ENCODE measurements at regions not wholly inside any gene's neighbourhood (a gene's known extent, or its start where the extent isn't known, plus 50 kb on each side); places are given as distances from the start of the nearest gene placed in this dataset.

DNA sequence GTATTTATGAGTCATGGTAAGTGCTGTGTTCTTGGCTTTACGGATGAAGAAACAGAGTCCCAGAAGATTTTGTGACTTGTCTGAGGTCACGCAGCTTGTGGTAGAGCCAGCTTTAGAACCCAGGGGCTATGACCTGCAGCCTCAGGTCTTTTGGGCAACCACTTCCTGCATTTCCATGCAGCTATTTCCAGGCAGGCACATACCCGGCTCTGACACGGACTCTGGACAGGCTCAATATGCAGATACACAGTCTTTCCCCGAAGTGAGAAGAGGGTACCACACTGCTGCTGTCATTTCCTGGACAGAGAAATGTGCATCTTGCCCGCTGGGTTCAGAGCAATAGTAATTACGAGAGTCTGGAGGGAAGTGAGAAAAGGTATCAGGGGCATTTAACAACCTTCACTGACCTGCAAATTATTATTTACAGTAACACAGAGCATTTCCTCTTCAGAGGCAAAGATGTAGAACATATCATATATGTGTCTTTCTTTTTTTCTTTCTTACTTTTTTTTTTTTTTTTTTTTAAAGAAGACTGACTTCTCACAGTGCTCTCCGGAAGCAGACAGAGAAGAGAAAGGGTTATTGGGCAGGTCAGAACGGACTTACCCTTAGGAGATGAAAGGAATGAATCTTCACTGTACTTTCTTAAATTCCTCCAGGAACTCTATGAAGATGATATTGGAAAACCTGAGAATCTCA lies 185.1 kb downstream of the CLIC5 start:
- no peak for DNase-seq

GRCh38 chr6:45829873-45830272 lies 185.8 kb downstream of the CLIC5 start:
- DNase-seq = no peak

- no peak for DNase-seq
These were observed 187.6 kb downstream of the CLIC5 start for GRCh38 chr6:45827952-45828530.

GRCh38 chr6:45822873-45823272 lies 192.8 kb downstream of the CLIC5 start:
- no peak for DNase-seq

- no peak for DNase-seq
These were observed 193.3 kb downstream of the CLIC5 start for GRCh38 chr6:45822246-45822812.

GRCh38 chr6:45818655-45819054 lies 197.0 kb downstream of the CLIC5 start:
- DNase-seq = no peak

DNA sequence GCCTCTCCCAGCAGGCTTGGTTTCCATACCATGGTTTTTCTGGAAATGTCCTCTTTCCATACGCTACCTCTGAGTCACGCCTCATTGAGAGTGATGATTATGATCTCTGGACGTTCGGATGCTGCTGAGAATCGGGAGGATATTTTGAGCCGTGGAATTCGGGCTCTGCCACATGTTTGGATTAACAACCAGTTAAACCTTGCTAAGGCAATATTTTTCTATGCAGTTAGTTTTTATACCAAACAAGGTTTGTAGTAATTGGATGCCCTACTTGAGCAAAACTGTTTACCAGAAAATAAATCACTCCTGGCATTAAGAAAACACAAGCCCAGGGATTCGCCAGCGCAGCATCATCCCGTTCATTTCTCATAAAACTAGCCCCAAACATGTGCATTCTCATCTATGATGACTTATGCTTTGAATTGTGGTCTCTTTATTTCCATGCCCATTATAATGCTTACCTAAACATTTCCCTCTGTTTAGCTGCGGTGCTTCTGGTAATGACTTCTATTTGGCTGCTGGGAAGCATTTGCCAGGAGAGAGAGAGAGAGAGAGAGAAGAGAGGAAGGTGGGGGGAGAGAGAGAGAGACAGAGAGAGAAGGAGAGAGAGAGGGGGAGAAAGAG lies 198.9 kb downstream of the CLIC5 start:
- DNase-seq = no peak

GRCh38 chr6:45815466-45816125 lies 200.1 kb downstream of the CLIC5 start:
- no peak for DNase-seq

GRCh38 chr6:45814772-45815171 lies 200.9 kb downstream of the CLIC5 start:
- DNase-seq = no peak

- no peak for DNase-seq
These were observed 201.7 kb downstream of the CLIC5 start for GRCh38 chr6:45813943-45814342.

DNA sequence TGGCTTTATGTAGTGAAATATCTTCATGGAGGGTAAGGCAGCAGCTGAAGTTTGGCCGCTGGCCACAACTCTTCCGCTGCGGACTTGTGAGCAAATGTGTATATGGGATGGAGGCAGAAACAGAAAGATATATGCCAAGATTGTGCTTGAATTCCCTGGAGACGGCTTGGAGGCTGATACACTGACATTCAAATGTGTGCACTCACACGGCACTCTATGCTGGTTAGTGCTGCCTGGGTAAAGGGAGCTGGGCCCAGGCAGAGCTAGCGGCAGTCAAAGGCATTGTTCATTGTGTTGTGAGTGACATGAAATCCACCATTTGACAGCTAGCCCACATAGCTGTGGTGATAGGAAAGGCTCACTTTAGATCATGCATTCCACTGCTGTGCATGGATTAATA lies 202.7 kb downstream of the CLIC5 start:
- DNase-seq = no peak

DNA sequence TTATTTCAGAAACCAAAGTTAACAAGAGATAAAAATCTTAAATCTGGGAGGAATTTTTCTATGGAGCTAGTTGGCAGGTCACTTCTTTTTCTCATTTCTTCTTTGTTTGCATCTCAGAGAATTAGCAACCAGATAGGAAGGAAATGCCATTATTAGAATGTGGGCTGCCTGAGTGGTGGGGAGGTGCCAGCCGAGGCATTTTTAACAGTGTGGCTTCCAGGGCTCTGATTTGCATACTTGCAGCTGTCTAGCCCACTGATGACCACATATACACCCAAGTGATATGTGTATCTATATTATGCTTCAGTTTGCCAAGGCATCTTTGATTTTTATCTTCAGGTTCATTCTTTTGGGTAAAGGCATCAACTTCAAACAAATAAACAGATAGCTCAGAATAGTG lies 206.7 kb downstream of the CLIC5 start:
- no peak for DNase-seq

DNA sequence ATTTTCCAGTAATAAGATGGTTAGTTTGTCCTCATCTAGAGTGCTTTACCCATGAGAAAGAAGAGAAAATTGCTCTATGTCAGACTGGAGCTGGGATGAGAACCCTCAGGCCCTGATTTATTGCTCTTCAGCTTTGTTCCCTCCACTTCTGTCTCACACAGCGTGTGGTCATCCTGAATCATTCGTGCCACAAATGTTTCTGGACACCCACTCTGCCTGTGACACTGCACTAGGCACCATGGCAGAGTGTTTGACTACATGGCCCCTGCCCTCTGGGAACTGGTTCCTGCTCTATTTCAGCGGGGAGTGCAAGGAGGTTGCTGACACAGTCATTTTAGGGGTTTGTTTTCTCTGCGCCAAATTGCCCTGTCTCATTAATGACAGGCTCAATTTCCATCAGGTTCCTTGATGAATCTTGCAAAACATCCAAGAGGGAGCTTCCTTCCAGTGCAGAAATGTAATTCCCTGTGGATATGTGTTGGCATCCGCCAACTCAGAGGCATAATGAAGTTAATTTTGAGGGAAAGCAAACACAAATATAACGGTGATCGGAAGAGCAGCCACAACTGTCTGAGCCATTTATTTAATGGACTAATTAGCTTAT lies 207.5 kb downstream of the CLIC5 start:
- DNase-seq = no peak

DNA sequence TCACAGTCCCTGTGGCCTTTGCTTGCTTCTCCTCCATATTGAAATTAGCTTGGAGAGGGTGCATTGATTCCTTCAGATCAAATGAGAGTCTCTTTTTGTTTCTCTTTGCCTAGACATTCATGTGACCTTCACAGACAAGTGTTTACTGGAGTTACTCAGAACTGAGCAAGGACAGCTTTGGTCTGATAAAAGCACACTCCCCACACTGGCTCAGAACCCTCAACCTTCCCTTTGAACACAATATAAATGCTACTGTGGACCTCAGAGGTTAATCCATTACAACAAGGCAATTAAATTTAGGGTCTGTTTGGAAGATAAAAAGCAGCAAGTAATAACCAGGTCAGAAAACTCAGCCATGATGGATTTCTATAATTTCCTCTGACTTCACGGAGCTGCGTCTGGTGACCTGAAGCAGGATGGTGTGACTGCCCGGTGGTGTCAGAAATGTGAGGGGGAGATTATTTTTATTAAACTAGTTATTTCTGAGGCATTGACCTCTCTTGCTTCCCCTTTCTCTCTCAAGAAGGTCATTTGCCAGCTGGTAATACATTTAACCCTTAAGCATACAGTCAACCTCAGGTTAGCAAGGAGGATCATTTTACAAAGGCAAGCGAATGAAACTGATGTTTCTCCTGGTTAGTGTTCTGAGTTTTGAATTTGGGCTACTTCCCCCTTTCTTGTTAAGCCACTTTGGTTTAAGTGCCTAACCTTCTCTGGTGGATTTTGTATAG lies 208.2 kb downstream of the CLIC5 start:
- no peak for DNase-seq

DNA sequence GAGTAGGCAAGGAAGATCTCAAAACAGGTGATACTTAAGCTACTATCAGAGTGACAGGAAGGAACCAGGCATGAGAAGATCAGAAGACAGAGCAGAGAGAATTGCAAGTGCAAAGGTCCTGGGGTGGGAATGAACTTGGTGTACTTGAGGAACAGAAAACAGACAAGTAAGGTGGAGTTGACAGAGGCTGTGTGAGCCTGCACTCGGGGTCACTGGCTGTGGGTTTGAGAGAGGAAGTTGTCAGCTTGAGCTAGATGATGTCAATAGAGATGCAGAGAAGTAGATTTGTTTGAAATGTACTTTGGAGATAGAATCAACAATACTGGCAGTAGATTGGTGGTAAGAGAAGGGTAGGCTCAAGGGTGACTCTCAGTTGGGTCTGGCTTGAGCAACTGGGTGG lies 209.5 kb downstream of the CLIC5 start:
- DNase-seq = no peak

DNA sequence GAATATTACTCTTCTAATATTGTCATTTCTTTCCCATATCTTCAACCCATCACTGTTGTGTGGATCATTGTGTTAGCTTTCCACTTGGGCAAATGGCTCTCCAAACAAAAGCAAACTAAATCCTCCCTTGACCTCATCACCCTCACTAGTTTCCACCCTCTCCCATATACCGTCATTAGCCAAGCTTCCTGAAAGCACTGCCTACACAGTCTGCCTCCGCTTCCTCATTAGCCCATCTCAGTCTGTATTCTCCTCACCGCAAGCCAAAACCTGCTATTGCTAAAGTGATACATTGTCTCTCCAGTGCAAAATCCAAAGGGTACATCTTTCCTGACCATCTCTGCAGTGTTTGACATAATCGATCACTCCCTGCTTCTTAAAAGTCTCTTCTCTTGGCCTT lies 212.6 kb downstream of the CLIC5 start:
- no peak for DNase-seq

DNA sequence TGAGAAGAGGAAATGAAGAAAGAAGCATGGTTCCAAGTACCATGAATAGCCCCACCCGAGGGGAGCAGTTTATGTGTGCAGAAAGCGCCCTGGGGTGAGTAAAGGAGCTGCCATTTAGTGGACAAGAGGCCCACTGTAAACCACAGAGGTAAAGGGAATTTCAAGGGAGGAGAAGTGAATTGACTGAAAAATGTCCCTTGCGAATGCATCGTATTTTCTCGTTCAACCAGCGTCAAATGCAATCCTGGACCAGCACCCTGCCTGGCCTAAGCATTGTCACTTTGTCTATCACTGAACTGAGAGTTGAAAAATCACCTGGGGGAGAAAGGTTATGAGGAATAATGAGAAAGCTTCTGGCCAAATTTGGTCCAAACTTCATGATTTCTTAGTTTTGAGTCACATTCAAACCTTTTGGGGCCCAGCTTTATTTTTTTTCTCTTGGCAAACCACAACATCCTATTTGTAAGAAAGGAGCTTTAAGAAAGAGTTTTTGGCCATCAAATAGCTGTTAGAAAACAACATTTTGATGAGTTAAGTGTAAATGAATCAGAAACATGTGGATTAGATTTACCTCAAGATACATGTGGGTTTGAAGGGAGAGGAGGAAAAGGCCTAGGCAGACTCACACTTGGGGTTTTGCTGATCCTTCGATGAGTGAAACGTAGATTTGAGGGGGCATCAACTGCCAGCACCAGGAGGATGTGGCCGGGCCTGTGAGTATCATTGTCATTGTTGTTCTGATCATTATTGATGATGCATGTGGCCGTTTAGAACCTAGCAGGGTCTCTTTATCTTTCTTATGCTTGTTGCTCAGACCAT lies 214.0 kb downstream of the CLIC5 start:
- DNase-seq = no peak

DNA sequence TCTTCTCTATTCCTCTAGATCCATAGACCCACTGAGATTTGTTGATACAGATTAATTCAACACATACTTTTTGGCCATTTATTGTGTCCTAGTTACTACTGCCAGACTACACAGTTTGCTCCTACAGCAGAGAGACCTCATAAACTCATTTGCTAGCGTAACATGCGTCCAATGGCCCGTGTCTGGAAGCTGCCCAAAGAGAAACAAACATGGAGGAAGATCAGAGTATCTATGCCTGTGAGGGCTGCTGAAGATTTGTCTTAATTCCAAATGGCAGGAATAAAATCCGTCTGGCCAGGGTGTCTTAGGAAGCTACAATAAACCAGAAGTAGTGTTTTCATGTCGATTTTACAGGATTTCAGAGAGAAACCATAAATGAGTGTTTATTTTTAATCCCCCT lies 214.7 kb downstream of the CLIC5 start:
- DNase-seq = no peak

DNA sequence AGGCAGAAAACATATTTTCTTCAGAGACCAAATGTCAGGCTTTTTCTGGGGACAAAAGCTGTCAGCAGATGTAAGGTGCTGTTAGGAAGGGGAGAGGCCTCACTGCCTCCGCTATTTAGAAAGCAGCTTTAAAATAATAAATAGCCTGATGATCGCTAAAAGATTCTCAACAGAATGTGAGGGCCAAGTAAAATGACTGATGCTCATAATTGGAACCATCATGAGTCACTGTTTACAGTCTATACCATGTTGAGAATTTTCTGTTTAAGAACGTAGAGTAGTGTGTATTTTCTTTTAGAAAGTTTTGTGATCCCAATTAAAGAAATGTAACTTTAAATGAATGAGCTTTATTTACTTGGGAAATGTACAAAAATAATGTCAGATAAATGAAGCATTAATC lies 220.0 kb downstream of the CLIC5 start:
- no peak for DNase-seq

DNA sequence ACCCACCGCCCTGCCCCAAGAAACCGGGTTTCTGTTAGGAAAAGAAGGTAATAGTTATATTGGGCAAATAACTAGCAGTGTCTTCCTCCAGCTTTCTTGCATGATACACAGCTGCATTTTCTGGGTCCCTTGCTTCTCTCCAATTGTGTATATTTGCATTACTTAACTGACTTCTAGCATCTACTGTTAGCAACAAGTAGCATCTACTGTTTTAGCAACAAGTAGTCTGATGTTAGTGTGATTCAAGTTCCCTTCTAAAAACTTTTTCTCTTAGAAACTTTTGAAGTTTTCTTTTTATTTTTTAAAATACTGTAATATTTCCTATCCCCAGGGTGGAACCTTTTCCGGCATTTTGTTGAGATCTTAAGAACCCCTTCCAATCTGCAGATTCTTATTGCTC lies 221.2 kb downstream of the CLIC5 start:
- DNase-seq = no peak
